GM21786 (cell line): ENCODE measurements at regions not wholly inside any gene's neighbourhood (a gene's known extent, or its start where the extent isn't known, plus 50 kb on each side); places are given as distances from the start of the nearest gene placed in this dataset.
"Not testable (repeated sequence)": the region's sequence is repeated elsewhere in the genome, so short reads cannot be mapped to it uniquely, and the experiment has no call there.

ENCODE experiments used
- ATAC-seq: cut with Tn5 transposase; IDR thresholded peaks from one replicate; pipeline ENCODE4 v1.9.1; 2021; ENCODE audit not compliant: unreplicated experiment

DNA sequence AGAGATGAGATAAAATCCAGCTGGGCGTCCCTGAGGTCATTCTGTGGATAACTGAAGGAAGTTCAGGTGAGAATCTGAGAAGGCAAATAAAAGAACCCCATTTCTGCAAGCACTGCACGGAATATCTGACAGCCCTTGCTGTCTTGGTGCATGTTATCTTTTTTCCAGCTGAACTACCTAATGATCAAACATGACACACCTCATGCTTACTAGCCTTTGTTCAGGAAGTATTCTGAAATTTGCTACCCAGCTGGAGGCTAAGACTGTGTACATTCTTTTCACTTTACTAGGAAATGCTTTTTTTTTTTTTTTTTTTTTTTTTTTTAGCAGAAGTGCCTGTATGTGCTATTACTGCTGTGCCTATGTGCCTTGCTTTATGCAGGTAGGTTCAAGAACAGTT is 718.1 kb downstream of the SMARCA1 start:
- ATAC-seq = no peak

GRCh38 chrX:128804828-128805227 is 718.5 kb downstream of the SMARCA1 start:
- ATAC-seq = no peak

DNA sequence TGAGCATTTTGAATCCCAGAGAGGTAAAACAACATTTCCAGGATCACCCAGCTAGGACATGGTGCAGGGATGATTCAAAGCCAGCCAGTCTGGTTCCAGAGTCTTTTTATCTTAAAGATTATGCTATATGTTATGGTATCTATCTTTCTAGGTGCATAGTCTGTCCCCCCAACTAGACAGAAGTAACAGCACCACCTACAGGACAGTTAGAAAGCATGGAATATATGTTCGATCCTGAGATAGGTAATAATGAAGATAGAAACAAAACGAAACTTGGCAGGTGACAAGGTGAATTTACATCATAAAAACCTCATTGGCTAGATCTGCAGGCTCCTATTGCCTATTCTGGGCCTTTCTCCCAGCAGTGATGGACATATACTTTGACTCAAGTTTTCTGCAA is 723.2 kb downstream of the SMARCA1 start:
- ATAC-seq = no peak

- ATAC-seq = not testable (repeated sequence)
These were observed 730.9 kb upstream of the ACTRT1 start for GRCh38 chrX:128783139-128783538.

DNA sequence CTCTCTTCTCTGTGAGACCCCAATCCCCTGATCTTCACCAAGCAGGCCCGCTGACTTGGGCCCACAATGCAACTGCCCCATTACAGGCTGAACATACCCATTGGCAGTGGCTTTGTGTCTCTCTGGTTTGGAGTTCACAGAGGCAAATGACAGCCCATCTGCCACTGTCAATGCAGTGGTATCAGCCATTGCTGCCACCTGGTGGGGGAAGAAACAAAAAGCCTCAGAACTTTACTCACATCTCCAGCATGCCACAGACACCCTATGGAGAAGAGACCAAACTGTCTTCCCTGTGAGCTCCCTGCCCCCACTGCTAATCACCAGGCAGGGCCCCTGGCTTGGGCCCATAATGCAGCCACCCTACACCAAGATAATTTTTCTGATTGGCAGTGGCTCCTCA is 729.3 kb upstream of the ACTRT1 start:
- ATAC-seq = peak; percentile 60

DNA sequence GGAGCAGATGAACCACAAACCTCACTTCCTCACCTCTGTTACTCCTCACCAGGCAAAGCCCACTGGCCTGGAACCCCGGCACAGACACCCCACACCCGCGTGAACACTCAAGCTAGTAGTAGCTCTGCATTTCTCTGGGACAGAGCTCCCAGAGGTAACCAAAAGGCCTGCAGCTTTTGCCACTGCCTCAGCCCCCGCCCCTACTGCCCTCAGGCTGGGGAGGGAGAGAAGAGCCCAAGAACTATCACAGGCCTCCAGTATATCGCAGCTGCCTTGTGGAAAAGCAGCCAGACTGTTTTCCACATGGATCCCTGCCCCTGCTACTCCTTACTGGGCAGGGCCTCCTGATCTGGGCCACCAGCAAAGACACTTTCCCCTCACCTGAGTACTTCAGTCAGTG is 728.7 kb upstream of the ACTRT1 start:
- ATAC-seq = no peak

DNA sequence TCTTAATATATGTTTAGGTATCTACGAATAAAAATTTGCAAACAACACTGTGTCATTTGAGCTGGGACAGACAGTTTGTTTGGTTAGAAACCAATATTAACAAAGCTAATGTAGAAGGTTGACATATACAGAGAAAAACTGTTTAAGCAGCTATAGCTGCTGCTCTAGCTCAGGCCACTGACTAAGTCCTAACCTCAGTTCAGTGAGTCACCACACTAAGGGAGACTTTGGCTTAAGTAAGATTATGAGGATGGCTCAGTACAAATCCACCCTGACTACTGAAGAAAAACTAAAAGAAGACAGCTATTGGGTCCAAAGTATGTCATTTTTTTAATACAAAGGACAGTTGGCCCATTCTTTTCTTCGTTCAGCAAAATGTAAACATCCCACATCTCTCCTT is 717.3 kb upstream of the ACTRT1 start:
- ATAC-seq = no peak

DNA sequence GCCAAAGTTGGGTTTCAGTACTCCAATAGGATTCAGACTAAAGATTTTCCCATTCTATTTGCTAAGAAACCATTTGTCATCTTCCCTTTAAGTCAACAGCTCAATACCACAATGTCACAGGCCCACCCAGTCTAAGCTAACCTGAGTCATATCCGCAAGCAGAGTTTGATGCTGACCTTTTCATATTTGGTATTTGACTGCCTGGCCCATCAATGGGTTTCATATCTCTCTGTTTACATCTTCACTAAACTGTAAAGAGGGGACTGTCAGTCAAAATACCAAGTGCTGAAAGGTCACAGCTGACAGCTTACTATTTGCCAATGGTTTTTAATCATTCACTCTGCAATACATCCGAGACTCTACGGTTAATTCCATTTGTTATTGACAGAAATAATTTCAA is 707.5 kb upstream of the ACTRT1 start:
- no peak for ATAC-seq

DNA sequence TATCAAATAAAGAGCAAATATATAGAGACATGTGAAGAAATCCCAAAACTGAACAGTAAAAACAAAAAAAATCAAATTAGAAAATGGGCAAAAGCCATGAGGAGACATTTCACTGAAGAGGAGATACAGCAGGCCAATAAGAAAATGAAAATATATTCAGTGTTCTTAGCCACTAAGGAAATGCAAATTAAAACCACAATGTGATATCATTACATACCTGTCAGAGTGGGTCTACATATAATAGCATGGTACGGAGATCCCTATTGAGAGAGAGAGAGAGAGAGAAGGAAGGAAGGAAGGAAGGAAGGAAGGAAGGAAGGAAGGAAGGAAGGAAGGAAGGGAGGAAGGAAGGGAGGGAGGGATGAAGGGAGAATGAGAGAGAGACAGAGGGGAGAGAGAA is 707.0 kb upstream of the ACTRT1 start:
- ATAC-seq = no peak

DNA sequence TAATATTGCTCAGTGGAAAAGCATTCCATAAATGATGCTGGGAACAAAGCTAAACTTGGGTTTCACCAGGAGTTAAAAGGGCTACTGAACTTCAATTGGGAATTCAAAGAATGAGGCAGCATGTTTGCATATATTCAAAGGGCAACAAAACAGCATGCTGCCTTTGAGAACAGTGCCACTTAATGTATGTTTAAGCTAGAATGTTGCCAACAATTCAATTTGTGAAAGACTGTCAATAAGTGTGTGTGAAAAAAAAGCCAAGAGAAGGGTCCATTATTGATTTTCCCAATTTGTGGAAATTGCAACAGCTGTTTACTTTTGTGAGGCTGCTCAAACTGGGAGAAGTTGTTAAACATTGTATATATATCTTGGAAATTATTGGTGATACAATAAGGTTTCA is 701.9 kb upstream of the ACTRT1 start:
- no peak for ATAC-seq

DNA sequence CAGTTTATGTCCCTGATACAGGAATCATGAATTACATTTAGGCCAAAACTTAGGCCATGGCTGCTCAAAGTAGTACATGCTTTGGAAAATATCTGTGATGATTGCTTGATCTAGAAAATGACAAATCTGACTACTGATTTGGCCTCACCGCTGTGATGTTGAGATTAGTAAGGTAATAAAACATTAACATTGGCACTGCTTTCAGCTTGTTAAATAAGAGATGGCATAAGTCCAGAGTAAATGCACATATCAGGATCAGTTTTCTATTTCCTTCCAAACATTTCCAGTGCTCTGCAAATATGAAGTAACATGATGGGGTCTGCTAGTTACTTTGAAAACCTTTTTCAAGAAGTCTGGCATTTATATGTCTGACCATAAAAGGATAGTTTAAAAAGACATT is 687.3 kb upstream of the ACTRT1 start:
- no peak for ATAC-seq

DNA sequence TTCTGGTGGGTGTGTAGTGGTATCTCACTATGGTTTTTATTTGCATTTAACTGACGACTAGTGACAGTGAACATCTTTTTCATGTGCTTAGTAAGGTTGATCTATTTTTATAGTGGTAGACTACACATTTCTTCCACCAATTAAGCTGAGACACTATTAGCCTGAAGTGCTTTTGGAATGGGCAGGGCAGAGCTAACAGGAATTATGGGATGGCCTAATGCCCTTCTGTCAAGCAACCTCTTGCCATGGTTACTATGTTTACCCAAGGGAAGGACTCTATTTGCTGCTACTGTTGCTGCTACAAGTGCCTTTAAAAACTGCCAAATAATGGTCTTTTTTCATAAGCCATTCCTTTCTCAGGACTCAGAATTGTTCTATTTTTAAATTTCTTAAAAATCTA is 676.7 kb upstream of the ACTRT1 start:
- ATAC-seq = no peak

DNA sequence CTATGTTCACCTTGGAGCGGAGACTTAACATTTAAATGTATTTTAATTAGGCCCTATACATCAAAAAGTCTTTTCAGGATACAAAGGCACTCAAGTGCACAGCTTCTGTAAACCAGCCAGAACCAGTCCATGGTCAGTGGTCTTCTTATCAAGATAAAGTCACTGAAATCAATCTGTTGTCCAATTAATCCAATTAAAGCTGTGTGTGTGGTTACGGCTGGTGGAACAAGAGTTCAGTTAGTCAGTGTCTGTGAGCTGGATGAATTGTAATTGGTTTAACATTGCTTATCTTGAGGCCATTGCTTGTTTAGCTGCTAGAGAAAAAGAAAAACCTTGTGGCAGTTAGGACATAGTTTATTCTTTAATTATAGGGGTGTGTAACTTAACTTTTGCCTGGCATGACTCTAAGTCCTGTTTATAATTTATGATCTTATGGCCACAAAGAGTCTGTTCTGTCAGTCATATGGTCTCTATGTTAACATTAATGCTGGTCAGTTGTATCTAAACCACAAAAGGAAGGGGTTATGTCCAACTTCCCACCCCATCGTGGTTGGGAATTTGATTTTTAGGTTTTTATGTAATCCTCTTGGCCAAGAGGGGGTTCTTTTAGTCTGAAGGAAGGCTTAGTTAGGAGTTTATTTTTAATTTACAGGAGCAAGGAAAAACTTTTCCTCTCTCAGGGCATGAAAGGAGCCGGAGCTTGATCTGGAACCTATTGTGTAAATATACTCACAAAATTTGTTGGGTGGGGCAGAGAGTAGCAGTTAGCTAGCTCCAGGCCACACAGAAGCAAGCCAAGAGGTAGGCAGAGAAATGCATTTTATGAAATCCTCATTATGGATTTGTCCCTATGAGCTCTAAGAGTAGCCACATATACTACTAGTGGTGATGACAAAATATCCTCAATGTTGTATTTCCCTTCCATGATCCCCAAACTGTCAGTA is 665.7 kb upstream of the ACTRT1 start:
- ATAC-seq = no peak

- ATAC-seq = no peak
These were observed 662.2 kb upstream of the ACTRT1 start for GRCh38 chrX:128714425-128714824.

- ATAC-seq = no peak
These were observed 647.6 kb upstream of the ACTRT1 start for GRCh38 chrX:128699716-128700285.

DNA sequence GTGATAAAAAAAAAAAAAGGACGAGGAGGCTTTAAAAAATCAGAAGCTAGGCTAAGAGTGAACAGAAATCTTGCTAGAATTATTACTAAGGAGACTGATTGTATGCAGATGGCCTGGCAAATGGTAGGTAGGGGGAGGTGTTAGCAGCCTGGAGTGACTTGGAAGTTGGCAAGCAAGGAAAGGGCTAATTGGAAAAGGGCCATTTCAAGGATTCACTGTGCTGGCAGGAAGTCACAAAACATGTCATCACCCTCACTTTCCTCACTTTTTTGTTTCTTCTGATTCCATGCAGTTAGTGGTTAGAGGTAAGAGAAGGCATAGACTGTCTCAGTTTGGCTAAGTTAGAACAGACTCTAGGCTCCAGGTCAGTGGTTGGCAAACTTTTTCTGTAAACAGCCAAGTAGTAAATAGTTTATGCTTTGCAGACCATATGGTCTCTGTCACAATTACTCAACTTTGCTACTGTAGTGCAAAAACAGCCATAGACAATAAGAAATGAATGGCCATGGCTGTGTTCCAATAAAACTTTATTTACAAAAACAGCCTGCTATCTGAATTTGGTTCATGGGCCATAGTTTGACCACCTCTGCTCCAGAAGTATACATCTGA is 646.5 kb upstream of the ACTRT1 start:
- no peak for ATAC-seq

DNA sequence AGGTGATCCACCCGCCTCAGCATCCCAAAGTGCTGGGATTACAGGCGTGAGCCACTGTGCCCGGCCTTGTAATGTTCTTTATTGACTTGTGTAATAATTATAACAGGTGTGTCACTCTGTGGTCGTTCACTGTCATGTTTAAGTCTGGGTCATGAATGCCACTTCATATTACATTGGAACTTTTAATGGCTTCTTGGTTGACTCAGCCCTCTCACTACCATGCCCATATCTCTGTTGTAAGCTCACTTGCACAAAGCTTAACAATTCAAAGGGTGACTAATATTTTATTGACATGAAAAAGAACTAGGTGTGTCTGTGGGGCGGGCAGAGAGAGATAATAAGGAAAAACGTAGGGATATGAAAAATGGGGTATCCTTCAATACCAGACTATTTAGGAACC is 639.7 kb upstream of the ACTRT1 start:
- ATAC-seq = no peak

- ATAC-seq = no peak
These were observed 633.2 kb upstream of the ACTRT1 start for GRCh38 chrX:128685387-128685786.

GRCh38 chrX:128676651-128677050 is 624.4 kb upstream of the ACTRT1 start:
- no peak for ATAC-seq

DNA sequence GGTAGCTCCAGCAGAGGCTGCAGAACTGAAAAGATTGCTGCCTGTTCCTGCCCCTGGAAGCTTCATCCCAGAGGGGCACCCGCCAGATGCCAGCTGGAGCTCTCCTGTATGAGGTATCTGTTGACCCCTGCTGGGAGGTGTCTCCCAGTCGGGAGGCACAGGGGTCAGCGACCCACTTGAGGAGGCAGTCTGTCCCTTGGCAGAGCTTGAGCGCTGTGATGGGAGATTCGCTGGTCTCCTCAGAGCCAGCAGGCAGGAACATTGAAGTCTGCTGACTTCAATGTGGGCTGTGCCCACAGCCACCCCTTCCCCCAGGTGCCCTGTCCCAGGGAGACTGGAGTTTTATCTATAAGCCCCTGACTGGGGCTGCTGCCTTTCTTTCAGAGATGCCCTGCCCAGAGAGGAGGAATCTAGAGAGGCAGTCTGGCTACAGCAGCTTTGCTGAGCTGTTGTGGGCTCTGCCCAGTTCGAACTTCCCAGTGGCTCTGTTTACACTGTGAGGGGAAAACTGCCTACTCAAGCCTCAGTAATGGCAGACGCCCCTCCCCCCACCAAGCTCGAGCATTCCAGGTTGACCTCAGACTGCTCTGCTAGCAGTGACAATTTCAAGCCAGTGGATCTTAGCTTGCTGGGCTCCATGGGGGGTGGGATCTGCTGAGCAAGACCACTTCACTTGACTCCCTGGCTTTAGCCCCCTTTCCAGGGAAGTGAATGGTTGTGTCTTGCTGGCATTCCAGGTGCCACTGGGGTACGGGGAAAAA is 622.3 kb upstream of the ACTRT1 start:
- ATAC-seq = not testable (repeated sequence)

GRCh38 chrX:128664211-128664610 is 612.0 kb upstream of the ACTRT1 start:
- no peak for ATAC-seq
